Astrocyte of the cerebellum (primary cell): ENCODE measurements at regions not wholly inside any gene's neighbourhood (a gene's known extent, or its start where the extent isn't known, plus 50 kb on each side); places are given as distances from the start of the nearest gene placed in this dataset.
A peak's percentile ranks its signal among the peaks of the same experiment; 100 is the strongest.

Experiments
- DNase-seq: peaks from one replicate; pipeline ENCODE4 v3.0.0-alpha.2; 2011; ENCODE audit warnings: low read depth
- H3K4me3 ChIP-seq: 2 replicates; pipeline ENCODE4 v1.5.1; 2011; ENCODE audit warnings: mild to moderate bottlenecking, low read depth, low read length, moderate library complexity
- in situ Hi-C: cut with HindIII; loops from 2 replicates; pipeline ENCODE4 v1.10.0; 2017; ENCODE audit warnings: low sequenced_read_pairs
- TF ChIP-seq, protein P1 (sequence below): IDR thresholded peaks from 2 replicates; pipeline ENCODE4 v1.5.1; 2012; ENCODE audit warnings: low read length, low read depth, moderate library complexity, mild to moderate bottlenecking; ENCODE audit errors: missing control alignments

DNA sequence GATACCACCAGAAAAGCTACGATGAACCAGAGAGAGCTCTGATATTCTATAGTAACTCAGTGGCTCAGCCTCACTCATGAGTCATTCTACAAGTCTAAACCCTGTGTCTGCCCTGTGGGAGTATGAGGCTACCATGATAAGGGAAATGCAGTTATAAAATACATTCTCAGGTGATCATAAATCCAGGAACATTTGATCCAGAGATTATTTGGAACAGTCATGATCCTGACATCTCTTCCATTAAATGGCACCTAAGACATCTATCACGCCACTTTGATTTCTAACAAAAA, 202.6 kb upstream of the RASSF8 start:
- no peak overlapping the region for H3K4me3 ChIP-seq
- DNase-seq = no peak
- in situ Hi-C loops = no loop called here
- TF ChIP-seq, protein P1, sequence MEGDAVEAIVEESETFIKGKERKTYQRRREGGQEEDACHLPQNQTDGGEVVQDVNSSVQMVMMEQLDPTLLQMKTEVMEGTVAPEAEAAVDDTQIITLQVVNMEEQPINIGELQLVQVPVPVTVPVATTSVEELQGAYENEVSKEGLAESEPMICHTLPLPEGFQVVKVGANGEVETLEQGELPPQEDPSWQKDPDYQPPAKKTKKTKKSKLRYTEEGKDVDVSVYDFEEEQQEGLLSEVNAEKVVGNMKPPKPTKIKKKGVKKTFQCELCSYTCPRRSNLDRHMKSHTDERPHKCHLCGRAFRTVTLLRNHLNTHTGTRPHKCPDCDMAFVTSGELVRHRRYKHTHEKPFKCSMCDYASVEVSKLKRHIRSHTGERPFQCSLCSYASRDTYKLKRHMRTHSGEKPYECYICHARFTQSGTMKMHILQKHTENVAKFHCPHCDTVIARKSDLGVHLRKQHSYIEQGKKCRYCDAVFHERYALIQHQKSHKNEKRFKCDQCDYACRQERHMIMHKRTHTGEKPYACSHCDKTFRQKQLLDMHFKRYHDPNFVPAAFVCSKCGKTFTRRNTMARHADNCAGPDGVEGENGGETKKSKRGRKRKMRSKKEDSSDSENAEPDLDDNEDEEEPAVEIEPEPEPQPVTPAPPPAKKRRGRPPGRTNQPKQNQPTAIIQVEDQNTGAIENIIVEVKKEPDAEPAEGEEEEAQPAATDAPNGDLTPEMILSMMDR = no peak

DNA sequence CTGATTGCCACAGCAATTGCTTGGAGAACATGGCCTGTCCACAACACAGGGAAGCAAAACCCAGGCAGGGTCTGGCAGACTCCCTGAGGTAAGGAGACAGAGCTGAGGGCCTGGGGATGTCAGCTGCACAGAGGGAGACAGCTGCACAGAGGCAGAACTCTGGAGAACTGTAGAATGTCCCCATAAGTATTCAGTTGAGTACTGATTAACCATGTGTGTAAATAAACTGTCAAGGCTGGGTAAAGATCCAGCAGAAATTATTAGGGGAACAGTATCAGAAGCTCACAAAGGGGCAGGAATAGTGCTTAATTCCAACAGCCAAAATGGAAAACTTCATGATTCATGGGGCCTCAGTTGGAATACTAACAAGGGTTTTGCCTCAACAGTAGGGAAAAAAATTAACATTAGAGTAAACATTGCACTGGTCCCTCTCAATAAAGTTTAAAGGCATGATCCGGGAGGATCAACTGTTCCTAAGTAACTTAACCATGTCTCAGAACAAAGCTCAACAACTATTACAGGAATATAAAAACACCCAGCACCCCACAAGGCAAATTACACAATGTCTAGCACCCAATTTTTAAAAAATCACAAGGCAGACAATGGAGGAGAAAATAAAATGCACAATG, 201.3 kb upstream of the RASSF8 start:
- DNase-seq = no peak
- no peak overlapping the region for H3K4me3 ChIP-seq
- in situ Hi-C loops = no loop called here
- TF ChIP-seq, protein P1 = no peak

DNA sequence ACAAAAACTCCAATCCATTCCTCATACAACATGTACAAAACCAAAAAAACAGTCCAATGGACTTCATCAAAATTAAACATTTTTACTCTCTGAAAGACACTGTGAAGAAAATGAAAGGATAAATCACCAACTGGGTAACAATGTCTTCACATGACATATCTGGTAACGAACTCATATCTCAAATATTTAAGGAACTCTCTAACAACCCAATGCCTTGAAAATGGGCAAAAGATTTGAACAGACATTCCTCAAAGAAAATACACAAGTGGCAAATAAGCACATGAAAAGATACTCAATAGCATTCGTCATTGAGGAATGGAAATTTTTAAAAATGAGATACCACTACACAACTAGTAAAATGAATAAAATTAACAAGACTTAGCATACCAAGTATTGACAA, 198.7 kb upstream of the RASSF8 start:
- TF ChIP-seq, protein P1 = no peak
- DNase-seq = no peak
- no peak overlapping the region for H3K4me3 ChIP-seq
- in situ Hi-C loops = no loop called here

DNA sequence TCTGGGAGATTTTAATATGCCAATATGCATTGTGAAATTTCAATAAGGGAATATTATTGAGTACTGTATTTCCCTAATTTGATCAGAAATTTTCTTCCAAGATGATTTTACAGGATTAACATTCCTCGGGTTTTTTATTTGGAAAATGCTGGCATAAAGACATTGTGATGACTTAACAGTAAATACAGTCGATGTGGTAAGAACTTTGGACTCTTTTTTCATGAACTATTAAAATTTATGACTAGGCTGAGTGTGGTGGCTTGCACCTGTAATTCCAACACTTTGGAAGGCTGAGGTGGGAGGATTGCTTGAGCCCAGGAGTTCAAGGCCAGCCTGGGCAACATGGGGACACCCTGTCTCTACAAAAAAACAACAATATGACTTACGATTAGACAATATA, 197.1 kb upstream of the RASSF8 start:
- DNase-seq = no peak
- TF ChIP-seq, protein P1 = no peak
- no peak overlapping the region for H3K4me3 ChIP-seq
- in situ Hi-C loops = no loop called here

DNA sequence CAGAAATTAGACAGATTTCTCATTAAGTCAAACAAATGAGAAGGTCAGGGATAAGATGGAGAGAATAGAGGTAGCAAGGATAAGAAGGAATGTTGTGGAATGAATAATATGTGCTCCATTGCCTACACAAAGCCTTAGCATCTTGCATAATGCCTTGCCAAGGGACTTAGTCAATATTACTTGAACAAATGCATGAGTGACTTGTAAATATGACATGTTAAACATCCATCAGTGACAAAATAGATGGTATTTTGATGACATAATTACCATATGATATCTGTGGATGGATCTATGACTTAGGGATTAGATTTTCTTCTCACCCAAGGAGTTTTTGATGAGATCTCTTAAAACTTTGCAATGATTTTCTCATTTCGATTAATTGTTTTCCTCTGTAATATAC, 194.1 kb upstream of the RASSF8 start:
- TF ChIP-seq, protein P1 = no peak
- in situ Hi-C loops = no loop called here
- DNase-seq = no peak
- no peak overlapping the region for H3K4me3 ChIP-seq

DNA sequence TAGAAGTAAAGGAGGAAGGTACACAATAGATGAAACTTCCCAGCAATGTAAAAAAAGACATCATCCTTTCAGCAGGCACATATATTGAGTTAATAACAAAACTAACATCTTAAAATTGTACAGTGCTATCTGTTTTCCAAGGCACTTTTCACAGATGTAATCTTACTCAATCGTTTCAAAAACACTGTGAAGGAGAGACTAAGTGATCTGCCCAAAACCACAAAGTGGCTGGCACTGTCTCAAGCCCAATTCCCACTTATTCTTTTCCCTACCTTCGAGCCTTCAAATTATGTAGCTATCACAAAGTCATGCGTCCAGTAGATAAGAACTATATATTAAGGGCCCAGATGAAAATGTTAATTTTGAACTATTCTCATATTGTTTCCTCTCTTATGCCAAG, 193.6 kb upstream of the RASSF8 start:
- in situ Hi-C loops = no loop called here
- TF ChIP-seq, protein P1 = no peak
- no peak overlapping the region for H3K4me3 ChIP-seq
- peak; percentile 5 for DNase-seq

DNA sequence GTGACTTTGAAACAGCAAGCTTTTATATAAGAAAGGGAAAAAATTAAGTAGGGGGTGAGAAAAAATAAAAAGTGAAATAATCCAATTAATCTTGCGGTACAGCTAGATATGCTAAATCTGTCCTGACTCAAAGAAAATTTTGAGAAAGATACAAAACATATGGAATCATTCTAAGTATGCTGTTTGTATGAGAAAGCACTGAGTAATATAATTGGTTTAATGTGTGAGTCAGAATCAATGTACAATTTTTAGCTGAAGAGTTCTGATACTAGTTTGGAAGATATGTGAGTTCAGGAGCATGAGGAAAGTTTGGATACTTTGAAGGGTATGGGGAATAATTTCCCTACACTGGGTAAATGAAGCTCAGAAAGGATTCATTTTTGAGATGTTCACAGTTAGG, 190.9 kb upstream of the RASSF8 start:
- TF ChIP-seq, protein P1 = no peak
- no peak overlapping the region for H3K4me3 ChIP-seq
- in situ Hi-C loops = no loop called here
- no peak for DNase-seq
